Mucosa of descending colon (tissue), 3 donors: ENCODE measurements at regions not wholly inside any gene's neighbourhood (a gene's known extent, or its start where the extent isn't known, plus 50 kb on each side); places are given as distances from the start of the nearest gene placed in this dataset.
A peak's percentile ranks its signal among the peaks of the same experiment; 100 is the strongest.

Source experiments
- ATAC-seq: fragments of 200-7000 bp; cut with Tn5 transposase; one replicate; pipeline ENCODE4 v1.9.1; 2020; ENCODE audit warnings: mild to moderate bottlenecking, moderate library complexity
- DNase-seq, 3 donors: peaks; one replicate each; pipeline ENCODE4 v3.0.0-alpha.2; 2020
- H3K36me3 ChIP-seq: fragments of 200-600 bp; one replicate; pipeline ENCODE4 v1.8.0; 2021; ENCODE audit warnings: low read depth, mild to moderate bottlenecking
- H3K4me1 ChIP-seq: fragments of 200-600 bp; one replicate; pipeline ENCODE4 v1.8.0; 2021; ENCODE audit warnings: low read depth, mild to moderate bottlenecking
- H3K4me3 ChIP-seq: fragments of 200-600 bp; one replicate; pipeline ENCODE4 v1.8.0; 2021; ENCODE audit warnings: mild to moderate bottlenecking
- H3K9me3 ChIP-seq: fragments of 200-600 bp; one replicate; pipeline ENCODE4 v1.8.0; 2021; ENCODE audit warnings: mild to moderate bottlenecking
- intact Hi-C, 2 donors: fragments of 100-400 bp; cut with DNase I in 1 of 2; cut with micrococcal nuclease in 1 of 2; formaldehyde crosslinking; loops; one replicate each; pipeline versions ENCODE4 v1.11.0 to v1.11.1; 2022; cut with DNase I, micrococcal nuclease
- TF ChIP-seq, protein P1 (sequence below): fragments of 200-600 bp; IDR thresholded peaks from one replicate; pipeline ENCODE4 v1.8.0; 2022; ENCODE audit warnings: antibody characterized with exemption, mild to moderate bottlenecking
- donor health status: DM: no; HTN: no; CAD: no; lungs with moderate emphysema.
- donor health status: DM: no; HTN: no; CAD: no.
- donor health status: DM: no; HTN: yes; CAD: no.

DNA sequence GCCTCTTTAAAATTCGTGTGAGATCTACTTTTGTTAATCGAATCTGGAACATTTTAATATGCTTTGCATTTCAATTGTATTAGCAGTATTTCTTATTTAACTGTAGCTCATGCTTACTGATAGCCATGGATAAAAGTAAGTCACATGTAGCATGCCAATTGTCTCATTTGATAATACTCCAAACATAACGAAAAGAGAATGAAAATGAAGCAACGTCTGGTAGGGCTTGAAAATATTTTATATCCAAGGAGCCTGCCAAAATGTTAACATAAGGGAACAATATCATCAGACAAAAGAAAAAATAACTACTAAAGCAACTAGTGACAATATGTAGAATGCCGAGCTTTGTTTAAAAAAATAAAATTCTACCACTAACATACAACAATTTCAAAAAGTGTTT lies 94.1 kb upstream of the MID1 start:
- no peak for ATAC-seq
- TF ChIP-seq, protein P1, sequence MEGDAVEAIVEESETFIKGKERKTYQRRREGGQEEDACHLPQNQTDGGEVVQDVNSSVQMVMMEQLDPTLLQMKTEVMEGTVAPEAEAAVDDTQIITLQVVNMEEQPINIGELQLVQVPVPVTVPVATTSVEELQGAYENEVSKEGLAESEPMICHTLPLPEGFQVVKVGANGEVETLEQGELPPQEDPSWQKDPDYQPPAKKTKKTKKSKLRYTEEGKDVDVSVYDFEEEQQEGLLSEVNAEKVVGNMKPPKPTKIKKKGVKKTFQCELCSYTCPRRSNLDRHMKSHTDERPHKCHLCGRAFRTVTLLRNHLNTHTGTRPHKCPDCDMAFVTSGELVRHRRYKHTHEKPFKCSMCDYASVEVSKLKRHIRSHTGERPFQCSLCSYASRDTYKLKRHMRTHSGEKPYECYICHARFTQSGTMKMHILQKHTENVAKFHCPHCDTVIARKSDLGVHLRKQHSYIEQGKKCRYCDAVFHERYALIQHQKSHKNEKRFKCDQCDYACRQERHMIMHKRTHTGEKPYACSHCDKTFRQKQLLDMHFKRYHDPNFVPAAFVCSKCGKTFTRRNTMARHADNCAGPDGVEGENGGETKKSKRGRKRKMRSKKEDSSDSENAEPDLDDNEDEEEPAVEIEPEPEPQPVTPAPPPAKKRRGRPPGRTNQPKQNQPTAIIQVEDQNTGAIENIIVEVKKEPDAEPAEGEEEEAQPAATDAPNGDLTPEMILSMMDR = no peak
- no peaks in the 10 kb centered on the region for H3K9me3 ChIP-seq
- H3K36me3 ChIP-seq = no peaks in the 10 kb centered on the region
- H3K4me1 ChIP-seq = no peaks in the 10 kb centered on the region
- intact Hi-C loops = no loop called here
- DNase-seq = no peak
- no peak overlapping the region for H3K4me3 ChIP-seq

GRCh38 chrX:10722851-10723250 lies 102.5 kb upstream of the MID1 start:
- TF ChIP-seq, protein P1 = no peak
- ATAC-seq (peak; percentile 70), DNase-seq (peak in 1 of 3 donors; percentile 74)
- H3K4me3 ChIP-seq = no peak overlapping the region
- intact Hi-C loops = loop anchor here in 1 of 2 donors (10.0 kb wide), 1 partner anchor 528 kb away; no protein-coding TSS in a partner anchor
- no peaks in the 10 kb centered on the region for H3K36me3 ChIP-seq
- no peaks in the 10 kb centered on the region for H3K9me3 ChIP-seq
- no peaks in the 10 kb centered on the region for H3K4me1 ChIP-seq

- intact Hi-C loops = loop anchor here in 1 of 2 donors (10.0 kb wide), 1 partner anchor 530 kb away; no protein-coding TSS in a partner anchor
- no peaks in the 10 kb centered on the region for H3K4me1 ChIP-seq
- DNase-seq (no peak), ATAC-seq (no peak)
- TF ChIP-seq, protein P1 = no peak
- no peaks in the 10 kb centered on the region for H3K36me3 ChIP-seq
- no peak overlapping the region for H3K4me3 ChIP-seq
- H3K9me3 ChIP-seq = no peaks in the 10 kb centered on the region
Measured at GRCh38 chrX:10725071-10725470, 104.7 kb upstream of the MID1 start.

DNA sequence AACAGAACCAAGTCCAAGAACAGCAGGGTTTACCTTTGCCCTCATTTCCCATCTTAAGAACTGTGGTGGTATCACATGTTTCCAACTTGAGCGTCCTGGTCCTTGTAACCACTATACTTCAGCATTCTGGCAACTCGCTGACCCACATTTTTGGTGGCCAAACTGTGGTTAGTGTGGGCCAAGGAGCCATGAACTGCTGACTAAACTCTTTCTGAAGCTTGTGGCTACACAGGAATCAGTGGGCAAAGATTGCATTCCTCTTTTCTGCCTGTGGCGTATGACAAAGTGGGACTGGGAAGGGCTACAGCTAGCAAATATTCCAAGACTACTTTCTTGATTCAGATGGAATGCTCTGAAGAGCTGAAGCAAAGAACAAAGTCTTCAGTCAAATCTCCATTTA lies 106.3 kb upstream of the MID1 start:
- Histone ChIP-seq H3K36me3 (no peaks in the 10 kb centered on the region), H3K4me3 (no peak overlapping the region), H3K4me1 (no peaks in the 10 kb centered on the region), H3K9me3 (no peaks in the 10 kb centered on the region)
- intact Hi-C loops = loop anchor here in 1 of 2 donors (10.0 kb wide), 1 partner anchor 532 kb away; no protein-coding TSS in a partner anchor
- no peak for ATAC-seq
- DNase-seq = no peak
- TF ChIP-seq, protein P1 = no peak

- intact Hi-C loops = loop anchor here in 1 of 2 donors (10.0 kb wide), 1 partner anchor 534 kb away; no protein-coding TSS in a partner anchor
Measured at GRCh38 chrX:10728806-10729389, 108.5 kb upstream of the MID1 start.

More at GRCh38 chrX:10728806-10729389, 108.5 kb upstream of the MID1 start:
- Histone ChIP-seq H3K4me3 (no peak overlapping the region), H3K4me1 (no peaks in the 10 kb centered on the region), H3K36me3 (no peaks in the 10 kb centered on the region), H3K9me3 (no peaks in the 10 kb centered on the region)
- ATAC-seq (no peak), DNase-seq (no peak)
- TF ChIP-seq, protein P1 = no peak
